ENCODE measurements at regions not wholly inside any gene's neighbourhood (a gene's known extent, or its start where the extent isn't known, plus 50 kb on each side); places are given as distances from the start of the nearest gene placed in this dataset.

GRCh38 chr9:78746010-78746409, 449.1 kb downstream of the PSAT1 start:
- Histone ChIP-seq H3K4me3 (replicated peaks in 1 of 4; ENCODE audit: control extremely low read depth in 1 of 4, insufficient read depth in 1 of 4, low read depth in 3 of 4, low read length in 4 of 4) (no peak overlapping the region), H3K9me3 (ENCODE audit: control insufficient read depth, insufficient read depth, low read depth, low read length) (no peaks in the 10 kb centered on the region), H4K20me1 (ENCODE audit: control insufficient read depth, extremely low read depth, insufficient read depth, low read length) (no peaks in the 10 kb centered on the region), H2AFZ (ENCODE audit: low read length) (no peak overlapping the region), H3K79me2 (ENCODE audit: control insufficient read depth, insufficient read depth, low read length) (no peaks in the 10 kb centered on the region), H3K27ac (ENCODE audit: insufficient read depth, low read length) (no peak overlapping the region), H3K36me3 (ENCODE audit: control insufficient read depth, insufficient read depth, low read length) (no peaks in the 10 kb centered on the region), H3K27me3 (ENCODE audit: control insufficient read depth, insufficient read depth, low read length) (no peaks in the 10 kb centered on the region), H3K4me1 (ENCODE audit: control insufficient read depth, extremely low read depth, insufficient read depth, low read length) (no peaks in the 10 kb centered on the region), H3K9ac (ENCODE audit: insufficient read depth, low read length) (no peak overlapping the region), H3K4me2 (ENCODE audit: extremely low read depth, insufficient read depth, low read length) (no peak overlapping the region)
- peak; percentile 16 to 34 for DNase-seq (ENCODE audit: low read depth in 2 of 2)
- TF ChIP-seq EZH2 (IDR thresholded peaks at IDR 0.05; ENCODE audit: low read length, missing control alignments), result no peak
- no peak for TF ChIP-seq CTCF (conservative IDR thresholded peaks at IDR 0.05 in 1 of 2, IDR thresholded peaks at IDR 0.05 in 1 of 2; ENCODE audit: low read depth in 1 of 2, low read length in 2 of 2)

GRCh38 chr9:78753039-78753438, 456.1 kb downstream of the PSAT1 start:
- Histone ChIP-seq H3K9ac (ENCODE audit: insufficient read depth, low read length) (no peak overlapping the region), H3K4me1 (ENCODE audit: control insufficient read depth, extremely low read depth, insufficient read depth, low read length) (no peaks in the 10 kb centered on the region), H3K4me3 (replicated peaks in 1 of 4; ENCODE audit: control extremely low read depth in 1 of 4, insufficient read depth in 1 of 4, low read depth in 3 of 4, low read length in 4 of 4) (no peak overlapping the region), H4K20me1 (ENCODE audit: control insufficient read depth, extremely low read depth, insufficient read depth, low read length) (no peaks in the 10 kb centered on the region), H3K27ac (ENCODE audit: insufficient read depth, low read length) (no peak overlapping the region), H3K27me3 (ENCODE audit: control insufficient read depth, insufficient read depth, low read length) (no peaks in the 10 kb centered on the region), H2AFZ (ENCODE audit: low read length) (no peak overlapping the region), H3K9me3 (ENCODE audit: control insufficient read depth, insufficient read depth, low read depth, low read length) (no peaks in the 10 kb centered on the region), H3K36me3 (ENCODE audit: control insufficient read depth, insufficient read depth, low read length) (no peaks in the 10 kb centered on the region), H3K79me2 (ENCODE audit: control insufficient read depth, insufficient read depth, low read length) (no peaks in the 10 kb centered on the region), H3K4me2 (ENCODE audit: extremely low read depth, insufficient read depth, low read length) (no peak overlapping the region)
- no peak for DNase-seq (ENCODE audit: low read depth in 2 of 2)
- no peak for TF ChIP-seq EZH2 (IDR thresholded peaks at IDR 0.05; ENCODE audit: low read length, missing control alignments)
- TF ChIP-seq CTCF (conservative IDR thresholded peaks at IDR 0.05 in 1 of 2, IDR thresholded peaks at IDR 0.05 in 1 of 2; ENCODE audit: low read depth in 1 of 2, low read length in 2 of 2), result no peak

- no peaks in the 10 kb centered on the region for H3K9me3 ChIP-seq (ENCODE audit: control insufficient read depth, insufficient read depth, low read depth, low read length)
- H3K9ac ChIP-seq (ENCODE audit: insufficient read depth, low read length), result no peak overlapping the region
- no peaks in the 10 kb centered on the region for H3K4me1 ChIP-seq (ENCODE audit: control insufficient read depth, extremely low read depth, insufficient read depth, low read length)
- no peak overlapping the region for H2AFZ ChIP-seq (ENCODE audit: low read length)
- no peak overlapping the region for H3K27ac ChIP-seq (ENCODE audit: insufficient read depth, low read length)
- H4K20me1 ChIP-seq (ENCODE audit: control insufficient read depth, extremely low read depth, insufficient read depth, low read length), result no peaks in the 10 kb centered on the region
- H3K36me3 ChIP-seq (ENCODE audit: control insufficient read depth, insufficient read depth, low read length), result no peaks in the 10 kb centered on the region
- H3K79me2 ChIP-seq (ENCODE audit: control insufficient read depth, insufficient read depth, low read length), result no peaks in the 10 kb centered on the region
- no peak for DNase-seq (ENCODE audit: low read depth in 2 of 2)
- H3K27me3 ChIP-seq (ENCODE audit: control insufficient read depth, insufficient read depth, low read length), result no peaks in the 10 kb centered on the region
- H3K4me3 ChIP-seq (replicated peaks in 1 of 4; ENCODE audit: control extremely low read depth in 1 of 4, insufficient read depth in 1 of 4, low read depth in 3 of 4, low read length in 4 of 4), result no peak overlapping the region
- TF ChIP-seq EZH2 (IDR thresholded peaks at IDR 0.05; ENCODE audit: low read length, missing control alignments) (no peak), CTCF (conservative IDR thresholded peaks at IDR 0.05 in 1 of 2, IDR thresholded peaks at IDR 0.05 in 1 of 2; ENCODE audit: low read depth in 1 of 2, low read length in 2 of 2) (no peak)
- H3K4me2 ChIP-seq (ENCODE audit: extremely low read depth, insufficient read depth, low read length), result no peak overlapping the region
Observed at GRCh38 chr9:78756813-78757510, 460.0 kb downstream of the PSAT1 start.
